Gastroesophageal sphincter (tissue), 4 donors: ENCODE measurements at regions not wholly inside any gene's neighbourhood (a gene's known extent, or its start where the extent isn't known, plus 50 kb on each side); places are given as distances from the start of the nearest gene placed in this dataset.

Experiments
- ATAC-seq: fragments of 150-250 bp; one replicate; pipeline ENCODE4 v1.9.1; 2016; ENCODE audit warnings: mild to moderate bottlenecking, moderate library complexity
- H3K27ac ChIP-seq, 4 donors: fragments of 200-600 bp; sonication (generic) in 3 of 4; 1 replicate in 3 of 4; 2 replicates in 1 of 4; pipeline ENCODE4 v1.5.1; 2016 to 2019
- H3K27me3 ChIP-seq: fragments of 200-600 bp; sonication (generic); one replicate; pipeline ENCODE4 v1.5.1; 2019
- H3K36me3 ChIP-seq, 2 donors: fragments of 200-600 bp; sonication (generic); one replicate each; pipeline ENCODE4 v1.5.1; 2019; ENCODE audit warnings: control low read depth in 1 of 2
- H3K4me1 ChIP-seq, 3 donors: fragments of 200-600 bp; sonication (generic); 1 replicate in 2 of 3; 2 replicates in 1 of 3; pipeline ENCODE4 v1.5.1; 2016 to 2019; ENCODE audit warnings: control low read depth in 2 of 3
- H3K4me3 ChIP-seq, 2 donors: fragments of 200-600 bp; sonication (generic); one replicate each; pipeline ENCODE4 v1.5.1; 2019; ENCODE audit warnings: mild to moderate bottlenecking in 1 of 2, moderate library complexity in 1 of 2
- H3K9me3 ChIP-seq, 3 donors: fragments of 200-600 bp; sonication (generic); one replicate each; pipeline ENCODE4 v1.5.1; 2017 to 2019; ENCODE audit warnings: control low read depth in 2 of 3
- CTCF ChIP-seq, 4 experiments: fragments of 200-600 bp in 2 of 4; fragments of 450-650 bp in 2 of 4; sonication (generic) in 1 of 4; IDR thresholded peaks; one replicate each; pipeline ENCODE4 v1.5.1; 2017 to 2019; ENCODE audit warnings: antibody characterized with exemption in 4 of 4, mild to moderate bottlenecking in 2 of 4, moderate library complexity in 2 of 4
- EP300 ChIP-seq: sonication (generic); formaldehyde crosslinking; IDR thresholded peaks from one replicate; pipeline ENCODE4 v1.6.1; 2017; ENCODE audit warnings: antibody characterized with exemption, mild to moderate bottlenecking
- POLR2A ChIP-seq, 2 donors: fragments of 450-650 bp; IDR thresholded peaks; one replicate each; pipeline ENCODE4 v1.6.1; 2017; ENCODE audit warnings: antibody characterized with exemption in 2 of 2, mild to moderate bottlenecking in 2 of 2, moderate library complexity in 1 of 2
- POLR2AphosphoS5 ChIP-seq: sonication (generic); formaldehyde crosslinking; IDR thresholded peaks from one replicate; pipeline ENCODE4 v1.6.1; 2017; ENCODE audit warnings: antibody characterized with exemption
- WGBS, 2 donors: methylation state at CpG; one replicate each; pipeline ENCODE4 v1.1.5; 2018; ENCODE audit warnings: low coverage in 1 of 2; 5-methylcytosine and 5-hydroxymethylcytosine counted together

- Histone ChIP-seq H3K36me3 (no peaks in the 10 kb centered on the region), H3K27ac (no peak overlapping the region), H3K4me3 (no peak overlapping the region), H3K4me1 (no peaks in the 10 kb centered on the region), H3K27me3 (peaks cover 23% of the 10 kb centered on the region), H3K9me3 (no peaks in the 10 kb centered on the region)
- TF ChIP-seq EP300 = no peak
- no peak for TF ChIP-seq POLR2A (IDR thresholded peaks at IDR 0.05)
- TF ChIP-seq POLR2AphosphoS5 = no peak
- no peak for TF ChIP-seq CTCF (IDR thresholded peaks at IDR 0.05)
- WGBS, 2 donors = 71 to 94% methylated on average over 1 to 3 of the region's 10 CpGs
- ATAC-seq = no peak
Observed at GRCh38 chr6:6820641-6821238, 232.2 kb downstream of the LY86 start.

- H3K4me1 ChIP-seq = no peaks in the 10 kb centered on the region
- TF ChIP-seq EP300 = no peak
- ATAC-seq = no peak
- WGBS, 2 donors = 67 to 93% methylated on average over 1 to 3 of the region's 3 CpGs
- no peak overlapping the region for H3K4me3 ChIP-seq
- H3K27ac ChIP-seq = no peak overlapping the region
- no peaks in the 10 kb centered on the region for H3K36me3 ChIP-seq
- peaks cover 23% of the 10 kb centered on the region for H3K27me3 ChIP-seq
- no peaks in the 10 kb centered on the region for H3K9me3 ChIP-seq
Observed at GRCh38 chr6:6821639-6822261, 233.2 kb downstream of the LY86 start.

- no peak for ATAC-seq
Observed at GRCh38 chr6:6823030-6823429, 234.5 kb downstream of the LY86 start.

GRCh38 chr6:6823568-6824224, 235.2 kb downstream of the LY86 start:
- Histone ChIP-seq H3K4me1 (no peaks in the 10 kb centered on the region), H3K27ac (no peak overlapping the region)

More at GRCh38 chr6:6823030-6823429, 234.5 kb downstream of the LY86 start:
- Histone ChIP-seq H3K9me3 (no peaks in the 10 kb centered on the region), H3K36me3 (no peaks in the 10 kb centered on the region), H3K27ac (no peak overlapping the region), H3K27me3 (peaks cover 23% of the 10 kb centered on the region), H3K4me1 (no peaks in the 10 kb centered on the region), H3K4me3 (no peak overlapping the region)
- TF ChIP-seq POLR2AphosphoS5 = no peak
- TF ChIP-seq EP300 = no peak
- no peak for TF ChIP-seq CTCF (IDR thresholded peaks at IDR 0.05)
- no peak for TF ChIP-seq POLR2A (IDR thresholded peaks at IDR 0.05)
- WGBS, 2 donors = 79 to 90% methylated on average over 4 to 5 of the region's 6 CpGs

GRCh38 chr6:6824381-6824780, 235.9 kb downstream of the LY86 start:
- no CpG with 5 or more reads among the region's 6 CpGs for WGBS, 2 donors
- peaks cover 23% of the 10 kb centered on the region for H3K27me3 ChIP-seq
- H3K27ac ChIP-seq = no peak overlapping the region
- no peaks in the 10 kb centered on the region for H3K36me3 ChIP-seq
- H3K9me3 ChIP-seq = no peaks in the 10 kb centered on the region
- H3K4me3 ChIP-seq = no peak overlapping the region
- ATAC-seq = no peak
- no peaks in the 10 kb centered on the region for H3K4me1 ChIP-seq
- TF ChIP-seq CTCF (IDR thresholded peaks at IDR 0.05) (no peak), EP300 (no peak)

More at GRCh38 chr6:6823568-6824224, 235.2 kb downstream of the LY86 start:
- ATAC-seq = no peak
- H3K4me3 ChIP-seq = no peak overlapping the region
- WGBS, 2 donors = 52 to 67% methylated on average over 3 to 4 of the region's 5 CpGs
- TF ChIP-seq CTCF (IDR thresholded peaks at IDR 0.05) = no peak
- no peak for TF ChIP-seq POLR2AphosphoS5
- no peak for TF ChIP-seq EP300
- TF ChIP-seq POLR2A (IDR thresholded peaks at IDR 0.05) = no peak
- no peaks in the 10 kb centered on the region for H3K36me3 ChIP-seq
- H3K27me3 ChIP-seq = peaks cover 23% of the 10 kb centered on the region
- no peaks in the 10 kb centered on the region for H3K9me3 ChIP-seq
